ENCODE measurements at regions not wholly inside any gene's neighbourhood (a gene's known extent, or its start where the extent isn't known, plus 50 kb on each side); places are given as distances from the start of the nearest gene placed in this dataset.

- DNase-seq (ENCODE audit: low read depth in 1 of 2, low spot score in 1 of 2): no peak
- no peaks in the 10 kb centered on the region for H3K9me3 ChIP-seq
- H3K27ac ChIP-seq: 0 out of 6 replicates have a peak overlapping the region, but pooled peaks of 1 of the 2 experiments have one; percentile 1
- no peak overlapping the region for H3K4me2 ChIP-seq
- H3K4me3 ChIP-seq: no peak overlapping the region
- no peak for FAIRE-seq
- WGBS (ENCODE audit: missing lambda C conversion rate): 65% methylated on average over 5 of the region's 5 CpGs
- ChIA-PET POLR2A (interaction anchor here (0.7 kb wide), 1 partner anchor 18 kb away, joined by 3 read pairs; no protein-coding TSS in a partner anchor), CTCF (interaction anchor here (1.2 to 1.4 kb wide), 2 partner anchors 13 to 238 kb away, joined by 4 to 6 read pairs; no protein-coding TSS in a partner anchor)
- ATAC-seq: no peak
- TF ChIP-seq MAX (IDR thresholded peaks at IDR 0.05): no peak
- peak; percentile 23 for TF ChIP-seq MAFK (IDR thresholded peaks at IDR 0.05; ENCODE audit: partially characterized antibody)
- H3K4me1 ChIP-seq: no peaks in the 10 kb centered on the region
These were observed 120.9 kb upstream of the DLX2 start for GRCh38 chr2:172223601-172224054.

- ATAC-seq (no peak), FAIRE-seq (no peak), DNase-seq (ENCODE audit: low read depth in 1 of 2, low spot score in 1 of 2) (no peak)
- POLR2A ChIA-PET: no interaction called here
- H3K4me1 ChIP-seq: no peaks in the 10 kb centered on the region
- no peaks in the 10 kb centered on the region for H3K9me3 ChIP-seq
- no peak overlapping the region for H3K4me2 ChIP-seq
- no peak overlapping the region for H3K27ac ChIP-seq
- CTCF ChIA-PET: interaction anchor here (0.9 to 1.6 kb wide), 2 partner anchors 25 to 236 kb away, joined by 3 read pairs; no protein-coding TSS in a partner anchor
- 80% methylated on average over 3 of the region's 3 CpGs for WGBS (ENCODE audit: missing lambda C conversion rate)
- TF ChIP-seq NPAS2 (CRISPR knock-in tag; IDR thresholded peaks at IDR 0.05; ENCODE audit: borderline replicate concordance): no peak
- TF ChIP-seq ZNF302 (CRISPR knock-in tag; IDR thresholded peaks at IDR 0.05): no peak
- TF ChIP-seq BCL3 (IDR thresholded peaks at IDR 0.05): no peak
- TF ChIP-seq GATA3 (IDR thresholded peaks at IDR 0.05; ENCODE audit: borderline replicate concordance): no peak
- no peak for TF ChIP-seq RCOR1 (IDR thresholded peaks at IDR 0.05; ENCODE audit: low read depth, low read length)
- no peak for TF ChIP-seq JUNB (IDR thresholded peaks at IDR 0.05)
- no peak for TF ChIP-seq PHF8 (IDR thresholded peaks at IDR 0.05; ENCODE audit: borderline replicate concordance, low read depth)
- no peak for TF ChIP-seq REST (IDR thresholded peaks at IDR 0.05)
- no peak for TF ChIP-seq CBX2 (IDR thresholded peaks at IDR 0.05; ENCODE audit: borderline replicate concordance, low read depth)
- no peak for TF ChIP-seq USF2 (IDR thresholded peaks at IDR 0.05)
- no peak for TF ChIP-seq ATOH8 (CRISPR knock-in tag; IDR thresholded peaks at IDR 0.05; ENCODE audit: low read depth)
- no peak for TF ChIP-seq POLR2A (IDR thresholded peaks at IDR 0.05; ENCODE audit: low read length)
- TF ChIP-seq SMC3 (IDR thresholded peaks at IDR 0.05): no peak
- TF ChIP-seq ZSCAN20 (CRISPR knock-in tag; IDR thresholded peaks at IDR 0.05): no peak
- TF ChIP-seq HEYL (CRISPR knock-in tag; IDR thresholded peaks at IDR 0.05): no peak
- TF ChIP-seq TP53 (CRISPR knock-in tag; IDR thresholded peaks at IDR 0.05): no peak
- no peak for TF ChIP-seq CEBPB (IDR thresholded peaks at IDR 0.05)
- TF ChIP-seq ELK1 (IDR thresholded peaks at IDR 0.05; ENCODE audit: low read depth, low read length): no peak
- no peak for TF ChIP-seq HOXB13 (CRISPR knock-in tag; IDR thresholded peaks at IDR 0.05; ENCODE audit: low read depth)
- no peak for TF ChIP-seq ZFP36 (IDR thresholded peaks at IDR 0.05; ENCODE audit: borderline replicate concordance, partially characterized antibody)
- H3K4me3 ChIP-seq: no peak overlapping the region
These were observed 123.1 kb upstream of the DLX2 start for GRCh38 chr2:172225786-172226185.

All from A549 (cell line).